ENCODE measurements at regions not wholly inside any gene's neighbourhood (a gene's known extent, or its start where the extent isn't known, plus 50 kb on each side); places are given as distances from the start of the nearest gene placed in this dataset.

- no peak for TF ChIP-seq POLR2A (IDR thresholded peaks at IDR 0.05)
- TF ChIP-seq CTCF (IDR thresholded peaks at IDR 0.05) = no peak
These were observed 52.8 kb upstream of the GRK3 start for GRCh38 chr22:25511725-25512124.

All from vagina (tissue), 2 donors.